ENCODE measurements at regions not wholly inside any gene's neighbourhood (a gene's known extent, or its start where the extent isn't known, plus 50 kb on each side); places are given as distances from the start of the nearest gene placed in this dataset.

DNA sequence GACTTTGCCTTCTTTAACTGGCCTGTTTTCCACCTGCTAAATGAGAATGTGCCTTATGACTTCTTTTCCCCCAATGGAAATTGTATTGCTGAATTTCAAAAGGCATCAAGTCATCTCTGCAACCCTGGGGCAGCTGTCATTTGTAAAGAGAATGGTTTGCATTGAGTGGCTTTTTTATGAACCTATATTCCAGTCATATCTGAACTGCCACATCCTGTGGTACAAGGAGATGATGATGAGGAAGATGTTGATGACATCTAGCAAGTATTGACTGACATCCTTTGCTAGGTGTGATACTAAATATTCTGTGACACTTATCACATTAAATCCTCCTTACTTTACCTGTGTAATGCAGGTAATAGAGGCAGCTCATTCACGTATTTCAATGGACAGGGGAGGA lies 88.3 kb upstream of the KIAA1217 start:
- DNase-seq (ENCODE audit: low read depth) = no peak

DNA sequence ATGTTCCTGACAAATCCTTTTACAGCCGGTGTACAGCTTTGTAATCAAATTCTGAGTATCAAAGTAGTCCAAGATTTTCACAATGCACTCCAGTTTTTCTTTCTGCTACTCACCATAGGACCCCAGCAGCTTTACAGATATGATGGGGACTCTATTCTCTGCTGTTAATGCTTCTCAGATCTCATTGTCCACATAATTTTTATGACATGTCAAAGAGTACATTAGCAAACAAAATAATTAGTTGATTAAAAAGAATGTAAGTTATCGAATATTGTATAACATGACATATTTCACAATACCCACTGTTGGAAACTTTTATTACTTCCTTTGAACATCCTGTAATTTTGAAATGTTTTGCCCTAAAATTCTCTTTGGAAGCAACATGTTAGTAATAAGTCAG lies 81.4 kb upstream of the KIAA1217 start:
- no peak for DNase-seq (ENCODE audit: low read depth)

DNA sequence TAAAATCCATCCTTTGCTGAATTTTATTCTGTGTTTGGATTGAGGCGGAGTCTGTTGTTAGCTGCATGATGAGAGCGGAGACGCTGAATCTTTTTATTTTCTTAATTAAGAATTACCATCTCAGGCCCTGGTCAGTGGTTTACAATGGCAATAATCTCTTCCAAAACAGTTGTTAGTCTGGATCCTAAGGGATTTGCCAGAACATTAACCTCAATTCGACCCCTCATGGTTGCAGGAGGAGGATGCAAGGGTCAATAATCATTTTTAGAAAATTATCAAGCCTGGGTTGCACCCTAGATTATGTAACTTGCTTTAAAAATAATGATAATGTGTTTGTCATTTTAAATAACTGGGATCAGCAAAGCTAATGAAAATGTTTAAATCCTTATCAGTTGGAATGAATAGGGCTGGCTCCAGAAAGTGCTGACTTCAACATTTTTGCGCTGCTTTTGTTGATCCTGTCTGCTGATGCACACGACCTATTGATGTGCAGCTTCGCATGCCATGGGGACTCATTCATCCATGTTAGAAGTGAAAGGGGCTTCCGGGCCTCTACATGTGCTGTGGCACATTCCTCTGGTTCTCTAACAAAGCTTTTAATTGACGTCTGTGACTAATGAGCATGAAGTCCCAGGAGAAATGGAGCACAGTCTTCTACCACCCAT lies 80.7 kb upstream of the KIAA1217 start:
- no peak for DNase-seq (ENCODE audit: low read depth)

DNA sequence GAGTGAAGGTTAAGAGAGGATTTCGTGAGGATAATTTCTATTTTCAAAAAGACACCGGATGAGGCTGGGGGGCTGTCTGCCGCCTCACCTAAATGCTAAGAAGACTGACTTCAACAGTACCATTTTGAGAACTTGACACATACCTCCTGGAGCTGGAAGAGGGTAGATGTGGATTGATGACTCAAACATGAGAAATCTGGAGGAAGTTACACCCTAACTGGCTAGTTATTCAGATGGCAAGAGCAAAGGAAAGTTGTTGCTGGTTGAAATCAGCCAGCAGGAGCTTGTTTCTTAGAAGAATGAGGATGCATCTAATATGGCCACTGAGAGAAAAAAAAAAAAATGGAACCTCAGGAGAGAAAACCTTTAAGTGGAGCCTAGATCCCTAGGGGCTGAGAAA lies 76.2 kb upstream of the KIAA1217 start:
- DNase-seq (ENCODE audit: low read depth) = no peak

DNA sequence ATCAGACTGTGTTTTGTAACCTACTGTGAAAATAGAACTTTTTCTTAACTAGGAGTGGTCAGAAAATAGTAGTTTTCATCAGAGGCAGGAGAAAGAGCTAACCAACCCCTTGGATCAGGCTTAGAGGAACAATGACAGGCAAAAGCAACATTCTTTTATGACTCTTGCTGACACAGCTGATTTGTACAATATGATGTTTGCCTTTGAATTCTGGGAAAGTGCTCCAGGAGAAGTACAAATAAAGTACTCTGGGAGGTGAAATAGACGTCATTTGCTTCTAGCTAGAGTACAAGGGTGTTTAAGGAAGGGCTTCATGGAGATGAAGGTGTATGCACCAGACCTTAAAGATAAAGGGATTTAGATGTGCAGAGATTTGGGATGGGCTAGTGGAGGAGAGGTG lies 75.1 kb upstream of the KIAA1217 start:
- no peak for DNase-seq (ENCODE audit: low read depth)

DNA sequence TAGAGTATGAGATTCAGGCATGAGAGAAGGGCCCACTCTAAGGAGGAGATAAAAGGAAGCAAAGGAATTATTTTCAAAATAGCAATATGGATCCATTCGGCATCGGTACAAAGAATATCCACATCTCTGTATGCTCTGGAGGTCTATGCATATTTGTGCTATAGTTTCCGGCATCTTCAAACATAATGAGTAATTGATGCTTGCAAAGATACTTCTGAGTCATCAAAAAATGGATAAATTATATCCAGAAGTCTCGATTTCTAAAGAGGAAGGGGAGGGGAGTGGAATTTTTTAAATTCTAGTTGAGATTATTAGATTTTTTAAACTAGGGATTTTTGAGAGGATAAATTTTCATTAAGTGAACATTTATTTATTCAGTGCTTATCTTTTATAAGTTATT lies 72.9 kb upstream of the KIAA1217 start:
- DNase-seq (ENCODE audit: low read depth) = no peak

DNA sequence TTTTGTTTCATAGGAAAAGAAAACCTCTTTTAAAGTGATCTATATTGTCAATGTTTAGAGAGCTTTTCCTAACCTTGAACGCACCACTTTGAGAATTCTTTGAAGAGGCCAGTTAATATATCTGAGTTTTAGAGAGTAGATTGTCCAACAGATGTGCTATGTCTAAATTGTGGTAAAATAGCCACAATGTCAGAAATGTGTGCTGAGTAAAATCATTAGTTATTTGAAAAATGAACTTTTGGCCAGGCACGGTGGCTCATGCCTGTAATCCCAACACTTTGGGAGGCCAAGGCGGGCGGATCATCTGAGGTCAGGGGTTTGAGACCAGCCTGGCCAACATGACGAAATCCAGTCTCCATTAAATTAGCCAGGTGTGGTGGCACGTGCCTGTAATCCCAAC lies 61.6 kb upstream of the KIAA1217 start:
- DNase-seq (ENCODE audit: low read depth) = no peak

DNA sequence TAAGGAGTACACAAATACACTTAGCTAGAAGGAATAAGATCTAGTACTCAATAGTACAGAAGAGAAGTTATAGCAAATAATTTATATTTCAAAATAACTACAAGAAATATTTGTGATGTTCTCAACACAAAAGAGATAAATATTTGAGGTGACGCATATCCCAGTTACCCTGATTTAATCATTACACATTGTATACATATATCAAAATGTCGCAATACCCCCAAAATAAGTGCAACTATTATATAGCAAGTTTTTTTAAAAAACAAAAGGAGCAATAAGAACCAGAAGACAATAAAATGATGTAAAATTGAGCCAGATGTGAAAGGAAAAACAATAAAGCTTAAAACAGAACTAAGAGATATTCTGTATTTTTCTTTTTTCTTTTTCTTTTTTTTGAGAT lies 59.3 kb upstream of the KIAA1217 start:
- no peak for DNase-seq (ENCODE audit: low read depth)

DNA sequence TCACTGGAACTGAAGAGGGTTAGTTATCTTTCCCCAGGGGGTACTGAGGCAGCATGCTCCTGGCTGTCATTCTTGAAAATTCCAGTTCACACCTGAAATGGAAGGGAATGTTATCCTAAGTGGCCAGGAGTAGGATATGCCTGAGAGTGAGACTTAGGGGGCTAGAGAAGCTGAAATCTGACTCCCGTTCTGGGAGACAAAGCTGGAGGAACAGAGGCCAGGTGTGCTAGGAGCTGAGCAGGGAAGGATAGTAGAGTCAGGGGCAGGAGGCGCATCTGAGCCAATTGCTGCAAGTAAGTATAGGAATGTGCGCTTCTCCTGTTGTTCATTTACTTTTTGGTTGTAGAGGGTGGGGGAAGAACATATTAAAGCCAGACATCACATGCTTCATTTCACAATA lies 58.1 kb upstream of the KIAA1217 start:
- DNase-seq (ENCODE audit: low read depth) = no peak

DNA sequence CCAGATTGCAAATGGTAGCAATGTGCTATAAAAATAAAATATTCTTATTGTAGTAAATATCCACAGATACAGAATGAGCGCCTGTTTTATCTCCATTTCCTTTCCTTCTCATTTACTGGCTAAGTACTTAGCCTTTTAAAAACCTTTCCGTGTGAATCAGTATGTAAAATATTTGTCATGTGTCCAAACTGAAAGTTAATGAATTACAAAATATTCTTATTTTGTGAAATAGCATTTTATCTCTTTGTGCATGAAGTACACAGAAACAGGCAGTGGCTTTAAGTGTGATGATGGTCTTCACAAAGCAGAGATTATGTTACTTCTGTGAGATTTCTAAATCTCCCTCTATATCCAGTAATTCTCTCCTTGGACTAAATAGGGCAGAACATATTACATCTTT lies 56.7 kb upstream of the KIAA1217 start:
- DNase-seq (ENCODE audit: low read depth) = no peak

DNA sequence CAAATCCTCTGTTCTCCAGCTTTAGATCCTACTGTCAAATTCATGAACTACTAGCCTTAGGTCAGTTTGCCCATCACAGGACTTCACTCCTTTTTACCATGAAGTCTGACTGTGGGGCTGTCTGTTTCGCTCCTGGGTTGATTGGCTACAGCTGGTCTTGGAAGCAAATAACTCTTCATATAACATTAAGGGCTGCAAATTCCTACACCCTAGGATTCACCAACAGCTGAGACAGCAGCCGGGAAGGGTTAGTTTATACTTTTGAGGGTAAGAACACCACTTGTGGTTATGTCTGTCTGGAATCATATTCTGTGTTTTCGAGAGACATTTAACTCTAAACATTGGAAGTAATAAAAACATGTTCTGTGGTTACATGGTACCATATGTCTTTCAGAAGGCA lies 55.9 kb upstream of the KIAA1217 start:
- DNase-seq (ENCODE audit: low read depth) = no peak

DNA sequence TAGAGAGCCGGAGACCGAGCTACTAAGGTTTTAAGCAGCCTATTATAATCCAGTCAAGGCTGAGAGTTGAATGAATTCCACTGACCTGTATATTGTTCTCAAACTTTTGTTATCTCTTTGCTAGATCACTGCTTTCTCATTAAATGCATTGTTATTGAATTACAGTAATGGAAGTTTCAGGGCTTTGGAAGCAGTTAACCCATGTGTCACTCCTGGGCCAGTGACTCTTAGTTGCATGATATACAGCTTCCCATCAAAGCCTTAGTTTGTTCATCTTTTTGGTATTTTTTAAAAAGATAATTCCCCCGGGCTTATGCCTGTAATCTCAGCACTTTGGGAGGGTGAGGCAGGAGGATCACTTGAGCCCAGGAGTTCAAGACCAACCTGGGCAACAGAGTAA lies 55.4 kb upstream of the KIAA1217 start:
- DNase-seq (ENCODE audit: low read depth) = no peak

DNA sequence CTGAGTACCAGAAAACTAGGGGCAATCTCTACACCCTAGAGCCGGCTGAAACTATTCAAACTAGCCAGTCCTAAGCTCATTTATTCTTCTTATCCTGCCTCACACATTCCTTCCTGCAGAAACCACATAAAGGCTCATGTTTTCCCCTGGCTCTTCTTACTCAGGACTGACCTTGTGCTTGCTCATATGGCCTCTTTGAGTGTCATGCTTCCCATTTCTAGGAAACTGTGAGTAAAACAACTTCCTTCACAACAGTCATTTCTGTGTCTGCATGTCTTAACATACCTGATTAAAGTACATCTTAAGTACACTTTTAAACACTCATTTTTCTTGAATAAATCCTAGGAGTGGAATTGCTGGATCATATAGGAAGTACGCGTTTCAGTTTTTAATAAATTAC lies 52.3 kb upstream of the KIAA1217 start:
- no peak for DNase-seq (ENCODE audit: low read depth)

DNA sequence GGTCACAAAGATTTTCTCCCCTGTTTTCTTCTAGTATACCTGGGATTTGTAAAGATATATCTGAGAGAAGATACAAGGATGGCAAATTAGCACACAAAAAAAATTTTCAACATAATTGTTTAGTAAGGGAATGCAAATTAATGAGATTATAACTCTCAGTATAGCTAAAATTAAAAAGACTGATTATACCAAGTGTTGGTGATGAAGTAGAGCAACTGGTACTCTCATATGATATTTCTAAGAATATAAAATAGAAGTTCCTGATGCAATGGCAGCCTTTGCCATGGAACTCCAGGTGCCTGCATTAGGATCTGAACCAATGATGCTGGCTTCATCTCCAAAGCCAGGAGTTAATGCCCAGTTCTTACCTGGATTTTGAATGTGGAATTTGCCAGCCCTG lies 51.4 kb upstream of the KIAA1217 start:
- no peak for DNase-seq (ENCODE audit: low read depth)
